NCI-H2196 (cell line): ENCODE measurements at regions not wholly inside any gene's neighbourhood (a gene's known extent, or its start where the extent isn't known, plus 50 kb on each side); places are given as distances from the start of the nearest gene placed in this dataset.
"Not testable (repeated sequence)": the region's sequence is repeated elsewhere in the genome, so short reads cannot be mapped to it uniquely, and the experiment has no call there.

Source experiments
- DNase-seq: peaks from one replicate; lab custom pipeline; 2025; ENCODE audit not compliant: unreplicated experiment; lab: John Stamatoyannopoulos, UW

DNA sequence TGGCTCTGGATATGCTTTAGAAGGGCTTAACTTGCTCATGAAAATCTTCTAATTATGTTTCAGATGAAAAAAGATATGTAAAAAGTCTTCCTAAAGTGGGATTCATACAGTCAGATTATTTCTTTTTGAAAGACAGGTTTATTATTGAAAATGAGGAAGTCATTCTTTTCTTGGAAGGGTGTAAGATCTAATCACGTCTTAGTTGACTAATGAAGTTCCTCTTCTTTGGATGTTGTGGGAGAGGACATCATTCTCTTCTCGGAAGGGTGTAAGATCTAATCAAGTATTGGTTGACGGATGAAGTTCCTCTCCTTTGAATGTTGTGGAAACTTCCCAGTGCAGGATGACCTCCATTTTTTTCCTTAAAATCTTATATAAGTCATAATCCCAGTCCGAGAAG is 74.9 kb downstream of the ALG10 start:
- DNase-seq = no peak

- DNase-seq = no peak
Measured at GRCh38 chr12:34105392-34105933, 83.2 kb downstream of the ALG10 start.

DNA sequence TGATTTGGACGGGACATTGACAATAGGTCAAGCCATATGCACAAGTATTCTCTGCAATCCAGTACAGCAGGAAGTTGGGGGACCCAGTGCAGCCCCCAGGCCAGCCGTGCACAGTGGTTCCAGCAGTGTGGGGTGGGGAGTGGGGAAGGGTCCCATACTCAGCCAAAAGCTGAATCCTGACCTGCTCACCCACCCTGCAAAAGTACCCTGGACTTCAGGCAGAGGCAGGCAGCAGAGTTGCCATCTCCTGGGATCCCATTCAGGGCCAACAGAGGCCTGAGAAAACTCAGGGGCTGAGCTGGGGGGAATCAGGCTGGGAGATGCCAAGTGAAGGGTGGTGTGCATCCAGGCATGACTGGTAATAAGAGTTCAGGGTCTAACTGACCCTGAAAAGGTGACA is 83.9 kb downstream of the ALG10 start:
- DNase-seq = no peak

- DNase-seq = no peak
Measured at GRCh38 chr12:34107016-34107415, 84.7 kb downstream of the ALG10 start.

DNA sequence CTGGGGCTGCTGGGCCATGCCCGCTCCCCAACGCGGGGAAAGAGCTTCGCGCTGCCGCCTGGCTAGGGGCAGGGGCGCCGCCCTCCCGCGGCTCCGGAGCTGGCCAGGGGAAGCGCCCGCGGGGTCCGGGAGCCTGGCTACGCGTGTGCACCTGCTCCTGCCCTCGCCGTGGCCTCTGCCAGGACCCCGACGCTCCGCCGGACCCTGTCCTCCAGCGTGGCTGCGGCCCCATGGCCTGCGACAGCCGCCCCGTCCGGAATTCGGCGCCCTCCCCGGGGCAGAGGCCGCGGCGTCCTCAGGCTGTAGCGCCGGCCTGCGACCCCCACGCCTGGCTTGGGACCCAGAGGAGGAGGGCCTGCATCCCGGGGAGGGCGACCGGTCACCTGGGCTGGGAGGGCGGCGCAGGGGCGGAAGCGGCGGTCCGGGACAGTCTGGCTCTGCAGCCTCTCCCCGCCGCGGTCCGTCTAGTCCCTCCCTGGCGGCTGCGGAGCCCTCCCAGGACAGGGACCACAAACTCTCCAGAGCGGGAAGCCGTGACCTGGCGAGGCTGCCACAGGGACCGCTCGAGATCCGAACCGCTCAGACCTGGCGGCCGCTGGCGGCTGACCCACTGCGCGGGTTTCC is 85.6 kb downstream of the ALG10 start:
- DNase-seq = no peak

DNA sequence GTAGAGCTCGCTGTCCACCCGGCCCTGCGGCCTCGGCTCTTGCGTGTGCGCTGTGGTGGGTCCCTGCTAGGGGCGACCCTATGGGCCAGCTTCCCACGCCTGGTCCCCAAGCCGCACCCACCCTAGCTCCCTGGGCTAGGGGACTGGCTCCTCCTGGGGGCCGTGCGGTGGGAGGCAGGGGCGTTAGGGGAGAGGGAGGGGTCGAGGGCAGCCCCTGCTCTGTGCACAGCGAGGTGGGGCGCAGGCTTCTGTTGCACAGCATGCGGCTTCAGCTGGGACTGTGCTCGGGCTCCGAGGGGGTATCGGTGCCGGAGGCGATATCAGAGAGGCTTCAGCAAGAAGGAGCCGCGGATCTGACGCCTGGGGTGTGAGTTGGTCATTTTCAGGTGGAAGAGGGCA is 86.1 kb downstream of the ALG10 start:
- DNase-seq = no peak

DNA sequence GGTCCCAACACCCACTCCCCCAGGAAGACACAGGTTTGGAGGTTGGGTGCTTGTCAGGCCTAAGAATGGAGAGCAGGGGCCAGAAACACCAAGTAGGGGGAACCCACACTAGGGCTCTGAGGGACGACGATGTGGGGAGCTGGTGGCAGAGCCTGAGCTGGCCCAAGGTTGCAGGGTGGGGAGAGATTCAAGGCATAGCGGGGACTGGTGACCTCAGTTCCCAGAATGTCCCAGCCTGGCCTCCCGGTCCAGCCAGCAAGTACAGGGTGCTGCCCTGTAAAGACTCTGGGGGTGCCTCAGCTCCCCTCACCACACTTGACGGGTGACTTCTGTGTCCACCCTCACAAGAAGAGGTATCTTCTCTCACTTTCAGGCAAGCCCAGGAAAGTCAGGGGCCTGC is 86.7 kb downstream of the ALG10 start:
- no peak for DNase-seq

DNA sequence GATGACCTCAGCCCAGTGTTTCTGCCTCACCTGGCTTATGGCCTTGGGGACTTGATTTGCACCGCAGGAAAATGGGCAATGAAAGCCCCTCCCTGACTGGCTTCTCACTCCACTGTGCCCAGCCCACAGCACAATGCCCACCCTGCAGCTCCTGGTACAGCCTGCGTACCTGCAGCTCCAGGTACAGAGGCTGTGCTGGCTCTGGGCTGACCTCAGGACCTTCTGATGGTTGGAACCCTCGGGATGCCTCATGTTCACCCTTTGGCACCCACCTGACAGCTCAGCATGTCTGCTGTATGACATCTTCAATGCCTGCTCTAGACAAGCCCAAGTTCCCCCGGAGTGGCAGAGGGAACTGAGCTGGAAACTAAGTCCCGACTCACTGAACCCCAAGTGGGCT is 87.1 kb downstream of the ALG10 start:
- DNase-seq = no peak

DNA sequence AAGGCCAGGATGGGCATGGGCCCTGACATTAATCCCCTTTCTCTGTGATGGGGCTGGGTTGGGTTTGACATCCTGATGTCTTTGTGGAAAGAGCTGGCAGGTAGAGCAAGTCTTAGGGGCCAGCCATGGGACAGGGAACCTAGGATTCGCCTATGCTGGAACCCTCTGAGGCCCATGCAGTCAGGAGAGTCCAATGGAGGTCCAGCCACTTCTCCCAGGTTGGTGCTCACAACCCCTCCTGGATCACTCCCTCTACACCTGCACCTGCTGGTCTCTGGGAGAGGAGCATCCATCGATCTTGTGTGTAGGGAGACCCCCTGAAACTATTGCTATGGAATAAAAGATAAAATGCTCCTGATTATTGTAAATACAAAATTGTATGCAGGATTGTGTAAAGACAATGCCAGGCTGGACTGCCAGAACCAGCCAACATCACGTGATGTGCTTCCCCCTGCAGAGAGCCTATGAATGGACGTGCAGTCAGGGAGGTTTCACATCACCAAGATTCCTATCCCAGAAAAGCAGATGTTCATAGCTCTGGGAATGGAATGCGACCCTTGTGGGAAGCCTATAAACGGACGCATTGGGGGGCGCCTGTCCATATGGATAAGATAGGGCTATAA is 87.7 kb downstream of the ALG10 start:
- DNase-seq = not testable (repeated sequence)

DNA sequence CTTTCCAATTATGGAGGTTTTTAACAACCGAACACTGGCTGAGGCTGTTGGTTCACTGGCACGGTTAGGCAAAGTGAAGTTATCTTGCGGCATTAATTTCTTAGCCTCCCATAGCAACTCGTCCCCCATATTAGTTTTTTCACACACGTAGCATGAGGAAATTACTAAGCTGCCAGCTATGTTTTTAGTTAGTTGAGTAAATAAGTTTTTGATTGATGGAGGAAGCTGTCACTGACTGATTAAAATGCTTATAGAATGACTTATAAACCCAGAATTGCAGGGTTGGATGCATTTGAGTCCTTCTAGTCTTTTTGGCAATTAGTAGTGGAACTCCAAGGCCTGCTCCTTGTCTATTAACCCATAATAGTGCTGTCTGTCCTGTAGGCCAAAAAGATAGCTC is 97.1 kb downstream of the ALG10 start:
- no peak for DNase-seq

DNA sequence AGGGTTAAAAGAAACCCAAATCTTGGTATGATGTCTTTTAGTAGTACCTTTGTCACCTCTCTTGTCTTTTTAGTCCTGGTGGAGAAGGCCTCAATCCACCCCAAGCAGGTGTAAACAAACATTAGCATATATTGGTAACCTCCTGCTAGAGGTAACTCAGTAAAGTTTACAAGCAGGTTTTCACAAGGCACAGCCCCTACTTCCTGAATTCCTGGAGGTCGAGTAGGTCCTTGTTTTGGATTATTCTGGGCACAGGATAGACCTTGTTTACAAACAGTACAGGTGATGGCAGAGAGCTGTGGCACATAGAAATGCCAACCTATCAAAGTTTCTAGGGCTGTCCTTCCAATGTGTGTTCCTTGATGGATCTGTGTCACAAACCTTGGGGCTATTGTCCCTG is 99.1 kb downstream of the ALG10 start:
- no peak for DNase-seq

DNA sequence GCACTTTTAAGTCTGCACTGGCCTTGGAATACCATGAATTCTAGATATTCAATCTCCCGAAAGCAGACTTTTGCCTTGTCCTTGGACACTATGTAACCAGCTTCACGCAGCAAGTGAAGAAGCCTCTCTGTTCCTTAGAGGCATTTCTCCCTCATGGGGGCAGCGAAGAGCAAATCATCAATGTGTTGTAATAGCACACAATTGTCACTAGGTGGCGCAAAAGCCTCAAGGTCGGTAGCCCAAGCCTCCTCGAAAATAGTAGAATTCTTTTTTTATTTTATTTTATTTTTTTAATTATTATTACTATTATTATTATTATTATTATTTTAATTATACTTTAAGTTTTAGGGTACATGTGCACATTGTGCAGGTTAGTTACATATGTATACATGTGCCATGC is 100.8 kb downstream of the ALG10 start:
- DNase-seq = peak; percentile 54

DNA sequence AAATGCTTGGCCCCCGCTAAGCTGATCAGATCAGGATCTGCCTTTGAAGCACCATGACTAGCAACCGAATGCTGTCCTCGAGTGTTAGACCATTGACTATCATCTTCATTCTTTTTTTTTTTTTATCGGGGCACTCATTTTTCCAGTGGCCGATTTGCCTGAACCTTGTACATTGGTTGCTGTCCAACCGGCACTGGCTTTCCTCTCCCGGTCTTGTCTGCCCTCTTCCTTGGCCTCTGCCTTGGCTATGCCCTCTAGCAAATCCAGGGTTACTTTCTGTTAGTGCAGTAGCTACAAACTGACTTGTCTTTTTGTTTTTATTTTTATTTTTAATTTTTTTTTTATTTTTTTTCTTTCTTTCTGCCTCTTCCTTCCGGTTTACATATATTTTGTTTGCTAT is 102.3 kb downstream of the ALG10 start:
- DNase-seq = no peak

- no peak for DNase-seq
Measured at GRCh38 chr12:34126239-34126641, 103.9 kb downstream of the ALG10 start.

GRCh38 chr12:34126805-34127204 is 104.5 kb downstream of the ALG10 start:
- no peak for DNase-seq

DNA sequence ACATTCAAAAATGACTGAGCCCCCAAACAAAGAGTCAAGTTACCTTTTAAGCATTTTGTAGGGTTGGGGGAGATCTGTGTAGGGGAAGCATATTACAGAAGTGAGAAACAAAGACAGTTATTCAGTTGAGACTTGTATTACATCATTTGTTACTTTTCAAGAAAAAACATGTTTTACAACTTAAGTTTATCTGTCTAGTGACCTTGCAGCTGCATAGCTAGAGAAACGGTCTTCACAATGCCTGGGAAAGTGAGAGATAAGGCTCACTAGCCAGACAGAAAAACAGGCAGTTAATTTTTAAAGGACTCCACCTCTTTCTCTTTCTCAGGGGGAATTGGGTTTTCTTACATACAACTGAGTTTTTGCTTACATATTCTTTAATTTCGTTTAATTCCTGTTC is 105.1 kb downstream of the ALG10 start:
- not testable (repeated sequence) for DNase-seq

DNA sequence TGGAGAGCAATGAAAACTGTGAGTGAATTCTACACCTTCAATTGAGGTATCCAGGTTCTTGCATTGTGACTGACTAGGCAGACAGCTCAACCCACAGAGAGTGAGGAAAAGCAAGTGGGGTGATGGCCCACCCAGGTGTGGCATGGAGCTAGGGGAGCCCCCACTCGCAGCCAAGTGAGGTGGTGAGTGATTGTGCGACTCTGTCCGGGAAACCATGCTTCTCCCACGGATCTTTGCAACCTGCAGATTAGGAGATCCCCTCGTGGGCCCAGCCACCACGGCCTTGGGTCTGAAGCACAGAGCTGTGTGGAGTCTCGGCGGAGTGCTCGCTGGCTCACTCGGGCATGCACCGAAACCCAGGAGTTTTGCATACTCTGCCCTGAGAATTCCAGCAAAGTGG is 120.1 kb downstream of the ALG10 start:
- DNase-seq = no peak

GRCh38 chr12:34151019-34151418 is 128.7 kb downstream of the ALG10 start:
- no peak for DNase-seq

- no peak for DNase-seq
Measured at GRCh38 chr12:34163443-34163842, 141.1 kb downstream of the ALG10 start.

DNA sequence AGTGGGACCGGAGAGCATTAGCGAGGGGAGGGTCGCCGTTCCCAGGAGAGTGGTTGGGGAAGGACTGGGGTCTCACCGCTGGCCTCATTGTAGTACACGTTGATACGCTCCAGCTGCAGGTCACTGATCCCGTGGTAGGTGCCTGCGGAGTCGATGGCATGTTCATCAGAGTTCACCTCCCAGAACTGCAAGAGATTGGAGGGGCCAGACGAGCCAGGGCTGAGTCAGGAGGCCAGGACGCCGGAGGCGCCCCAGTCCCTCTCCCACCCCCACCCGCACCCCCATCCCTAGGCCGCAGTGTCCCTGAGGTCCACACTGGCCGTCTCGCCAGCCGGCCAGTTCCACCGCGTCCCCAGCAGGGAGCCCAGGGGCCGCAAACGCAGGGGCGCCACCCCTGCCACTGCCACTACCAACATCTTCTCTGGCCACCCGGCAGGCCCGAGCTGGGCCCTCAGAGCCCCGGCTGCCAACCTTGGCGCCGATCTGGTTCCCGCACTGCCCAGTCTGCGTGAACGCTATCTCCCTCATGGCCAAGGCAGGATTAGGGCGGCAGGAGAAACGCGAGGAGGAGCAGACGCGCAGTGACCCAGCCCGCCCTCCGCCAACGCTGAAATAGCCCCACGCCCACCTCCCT is 144.2 kb downstream of the ALG10 start:
- DNase-seq = no peak

GRCh38 chr12:34168507-34168906 is 146.2 kb downstream of the ALG10 start:
- not testable (repeated sequence) for DNase-seq

- DNase-seq = no peak
Measured at GRCh38 chr12:34186492-34186891, 164.2 kb downstream of the ALG10 start.
